ENCODE measurements at regions not wholly inside any gene's neighbourhood (a gene's known extent, or its start where the extent isn't known, plus 50 kb on each side); places are given as distances from the start of the nearest gene placed in this dataset.
"Not testable (repeated sequence)": the region's sequence is repeated elsewhere in the genome, so short reads cannot be mapped to it uniquely, and the experiment has no call there.

GRCh38 chr2:80942766-80943165 lies 638.2 kb upstream of the LRRTM1 start:
- Mint-ChIP-seq H3K27ac (no peak overlapping the region), H3K27me3 (no peaks in the 10 kb centered on the region), H3K4me3 (no peak overlapping the region), H3K9me3 (peaks cover 31% of the 10 kb centered on the region), H3K4me1 (ENCODE audit: low read depth) (no peaks in the 10 kb centered on the region), H3K36me3 (ENCODE audit: low read depth) (no peaks in the 10 kb centered on the region)
- no peak for DNase-seq

- H3K36me3 Mint-ChIP-seq (ENCODE audit: low read depth), result no peaks in the 10 kb centered on the region
- H3K9me3 Mint-ChIP-seq, result peaks cover 43% of the 10 kb centered on the region
- H3K27me3 Mint-ChIP-seq, result no peaks in the 10 kb centered on the region
- DNase-seq, result no peak
- no peak overlapping the region for H3K27ac Mint-ChIP-seq
- H3K4me1 Mint-ChIP-seq (ENCODE audit: low read depth), result no peaks in the 10 kb centered on the region
- H3K4me3 Mint-ChIP-seq, result no peak overlapping the region
Observed at GRCh38 chr2:80938463-80938862, 633.9 kb upstream of the LRRTM1 start.

- H3K36me3 Mint-ChIP-seq (ENCODE audit: low read depth); H3K4me3 Mint-ChIP-seq; H3K4me1 Mint-ChIP-seq (ENCODE audit: low read depth); DNase-seq; H3K27me3 Mint-ChIP-seq; H3K27ac Mint-ChIP-seq: not testable (repeated sequence)
- H3K9me3 Mint-ChIP-seq, result peaks cover 37% of the 10 kb centered on the region
Observed at GRCh38 chr2:80931820-80932219, 627.3 kb upstream of the LRRTM1 start.

GRCh38 chr2:80930777-80931176 lies 626.2 kb upstream of the LRRTM1 start:
- Mint-ChIP-seq H3K9me3 (peaks cover 32% of the 10 kb centered on the region), H3K27ac (no peak overlapping the region), H3K27me3 (no peaks in the 10 kb centered on the region), H3K4me3 (no peak overlapping the region), H3K4me1 (ENCODE audit: low read depth) (no peaks in the 10 kb centered on the region), H3K36me3 (ENCODE audit: low read depth) (no peaks in the 10 kb centered on the region)
- no peak for DNase-seq

- DNase-seq, result no peak
- Mint-ChIP-seq H3K27ac (no peak overlapping the region), H3K4me1 (ENCODE audit: low read depth) (no peaks in the 10 kb centered on the region), H3K9me3 (peaks cover 24% of the 10 kb centered on the region), H3K27me3 (no peaks in the 10 kb centered on the region), H3K36me3 (ENCODE audit: low read depth) (no peaks in the 10 kb centered on the region), H3K4me3 (no peak overlapping the region)
Observed at GRCh38 chr2:80926168-80926567, 621.6 kb upstream of the LRRTM1 start.

- H3K36me3 Mint-ChIP-seq (ENCODE audit: low read depth), result no peaks in the 10 kb centered on the region
Observed at GRCh38 chr2:80896576-80896975, 592.0 kb upstream of the LRRTM1 start.

GRCh38 chr2:80894486-80894885 lies 589.9 kb upstream of the LRRTM1 start:
- H3K4me3 Mint-ChIP-seq, result no peak overlapping the region
- DNase-seq, result no peak
- peaks cover 10% of the 10 kb centered on the region for H3K9me3 Mint-ChIP-seq
- H3K27ac Mint-ChIP-seq, result no peak overlapping the region
- H3K36me3 Mint-ChIP-seq (ENCODE audit: low read depth), result no peaks in the 10 kb centered on the region
- H3K27me3 Mint-ChIP-seq, result no peaks in the 10 kb centered on the region
- H3K4me1 Mint-ChIP-seq (ENCODE audit: low read depth), result no peaks in the 10 kb centered on the region

More at GRCh38 chr2:80896576-80896975, 592.0 kb upstream of the LRRTM1 start:
- DNase-seq, result no peak
- Mint-ChIP-seq H3K4me3 (no peak overlapping the region), H3K4me1 (ENCODE audit: low read depth) (no peaks in the 10 kb centered on the region), H3K27me3 (no peaks in the 10 kb centered on the region), H3K27ac (no peak overlapping the region), H3K9me3 (peaks cover 3% of the 10 kb centered on the region)

- Mint-ChIP-seq H3K4me1 (ENCODE audit: low read depth) (no peaks in the 10 kb centered on the region), H3K36me3 (ENCODE audit: low read depth) (no peaks in the 10 kb centered on the region), H3K27me3 (no peaks in the 10 kb centered on the region), H3K9me3 (peaks cover 10% of the 10 kb centered on the region), H3K4me3 (no peak overlapping the region), H3K27ac (no peak overlapping the region)
- DNase-seq, result no peak
Observed at GRCh38 chr2:80893711-80894110, 589.2 kb upstream of the LRRTM1 start.

- no peak for DNase-seq
- no peak overlapping the region for H3K4me3 Mint-ChIP-seq
- no peaks in the 10 kb centered on the region for H3K27me3 Mint-ChIP-seq
- H3K4me1 Mint-ChIP-seq (ENCODE audit: low read depth), result no peaks in the 10 kb centered on the region
- no peak overlapping the region for H3K27ac Mint-ChIP-seq
- H3K36me3 Mint-ChIP-seq (ENCODE audit: low read depth), result no peaks in the 10 kb centered on the region
- peaks cover 20% of the 10 kb centered on the region for H3K9me3 Mint-ChIP-seq
Observed at GRCh38 chr2:80889009-80889408, 584.5 kb upstream of the LRRTM1 start.

- Mint-ChIP-seq H3K27me3 (no peaks in the 10 kb centered on the region), H3K4me3 (no peak overlapping the region), H3K36me3 (ENCODE audit: low read depth) (no peaks in the 10 kb centered on the region), H3K27ac (no peak overlapping the region), H3K9me3 (peaks cover 22% of the 10 kb centered on the region), H3K4me1 (ENCODE audit: low read depth) (no peaks in the 10 kb centered on the region)
- no peak for DNase-seq
Observed at GRCh38 chr2:80887841-80888378, 583.4 kb upstream of the LRRTM1 start.

- H3K36me3 Mint-ChIP-seq (ENCODE audit: low read depth), result no peaks in the 10 kb centered on the region
- no peaks in the 10 kb centered on the region for H3K27me3 Mint-ChIP-seq
- H3K4me1 Mint-ChIP-seq (ENCODE audit: low read depth), result no peaks in the 10 kb centered on the region
- peaks cover 19% of the 10 kb centered on the region for H3K9me3 Mint-ChIP-seq
- H3K27ac Mint-ChIP-seq, result no peak overlapping the region
- no peak overlapping the region for H3K4me3 Mint-ChIP-seq
- DNase-seq, result no peak
Observed at GRCh38 chr2:80874374-80874773, 569.8 kb upstream of the LRRTM1 start.

GRCh38 chr2:80869858-80870438 lies 565.4 kb upstream of the LRRTM1 start:
- peaks cover 20% of the 10 kb centered on the region for H3K9me3 Mint-ChIP-seq
- H3K27ac Mint-ChIP-seq, result no peak overlapping the region
- H3K4me3 Mint-ChIP-seq, result no peak overlapping the region
- no peak for DNase-seq
- no peaks in the 10 kb centered on the region for H3K27me3 Mint-ChIP-seq
- H3K4me1 Mint-ChIP-seq (ENCODE audit: low read depth), result no peaks in the 10 kb centered on the region
- no peaks in the 10 kb centered on the region for H3K36me3 Mint-ChIP-seq (ENCODE audit: low read depth)

GRCh38 chr2:80863147-80863714 lies 558.7 kb upstream of the LRRTM1 start:
- Mint-ChIP-seq H3K27me3 (no peaks in the 10 kb centered on the region), H3K4me3 (no peak overlapping the region), H3K9me3 (peaks cover 19% of the 10 kb centered on the region), H3K4me1 (ENCODE audit: low read depth) (no peaks in the 10 kb centered on the region), H3K27ac (no peak overlapping the region), H3K36me3 (ENCODE audit: low read depth) (no peaks in the 10 kb centered on the region)
- no peak for DNase-seq

GRCh38 chr2:80858965-80859364 lies 554.4 kb upstream of the LRRTM1 start:
- no peaks in the 10 kb centered on the region for H3K27me3 Mint-ChIP-seq
- no peaks in the 10 kb centered on the region for H3K36me3 Mint-ChIP-seq (ENCODE audit: low read depth)
- H3K4me1 Mint-ChIP-seq (ENCODE audit: low read depth), result no peaks in the 10 kb centered on the region
- DNase-seq, result no peak
- H3K4me3 Mint-ChIP-seq, result no peak overlapping the region
- H3K27ac Mint-ChIP-seq, result no peak overlapping the region
- peaks cover 12% of the 10 kb centered on the region for H3K9me3 Mint-ChIP-seq

- Mint-ChIP-seq H3K4me3 (no peak overlapping the region), H3K4me1 (ENCODE audit: low read depth) (no peaks in the 10 kb centered on the region), H3K9me3 (peaks cover 23% of the 10 kb centered on the region), H3K36me3 (ENCODE audit: low read depth) (no peaks in the 10 kb centered on the region), H3K27me3 (no peaks in the 10 kb centered on the region), H3K27ac (no peak overlapping the region)
- no peak for DNase-seq
Observed at GRCh38 chr2:80856227-80856626, 551.7 kb upstream of the LRRTM1 start.
